ENCODE measurements at regions not wholly inside any gene's neighbourhood (a gene's known extent, or its start where the extent isn't known, plus 50 kb on each side); places are given as distances from the start of the nearest gene placed in this dataset.

DNA sequence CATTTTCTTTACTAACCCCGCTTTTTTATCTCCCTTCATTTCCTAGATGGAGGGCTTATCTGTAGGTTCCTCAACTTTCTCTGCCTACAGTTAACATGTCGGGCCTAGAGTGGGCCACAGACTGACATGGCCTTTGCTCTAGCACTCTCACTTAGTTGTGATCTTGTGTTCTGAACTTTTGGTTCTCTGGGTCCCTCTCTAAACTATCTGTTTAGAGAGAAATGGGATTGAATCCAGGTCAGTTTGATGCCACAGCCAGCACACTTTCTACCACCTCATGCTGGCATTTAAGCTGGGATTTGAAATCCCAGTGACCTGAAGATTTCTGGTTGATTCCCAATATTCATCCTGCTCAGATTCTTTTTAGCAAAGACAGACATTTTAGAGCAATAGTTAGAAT, 388.5 kb upstream of the PAPPA start:
- no peak overlapping the region for H3K9ac ChIP-seq (ENCODE audit: low read length)
- no peaks in the 10 kb centered on the region for H3K4me1 ChIP-seq (ENCODE audit: low read length)
- H2AFZ ChIP-seq (ENCODE audit: low read length): no peak overlapping the region
- H3K9me3 ChIP-seq (replicated peaks; ENCODE audit: insufficient read depth, low read length): no peaks in the 10 kb centered on the region
- H4K20me1 ChIP-seq (ENCODE audit: insufficient read depth, low read length): no peaks in the 10 kb centered on the region
- no peaks in the 10 kb centered on the region for H3K27me3 ChIP-seq (replicated peaks; ENCODE audit: insufficient read depth, low read length)
- H3K4me2 ChIP-seq (ENCODE audit: low read depth, low read length): no peak overlapping the region
- no peaks in the 10 kb centered on the region for H3K79me2 ChIP-seq (ENCODE audit: low read length)
- H3K9me2 ChIP-seq (replicated peaks; ENCODE audit: insufficient read depth, low read length): no peaks in the 10 kb centered on the region
- H3F3A ChIP-seq (ENCODE audit: insufficient read depth, low read length): no peaks in the 10 kb centered on the region
- H3K27ac ChIP-seq (ENCODE audit: low read length): no peak overlapping the region
- H3K4me3 ChIP-seq (ENCODE audit: low read length): no peak overlapping the region
- no peaks in the 10 kb centered on the region for H3K36me3 ChIP-seq (replicated peaks; ENCODE audit: insufficient read depth, low read length)
- no peak for TF ChIP-seq EZH2 (optimal IDR thresholded peaks at IDR 0.05; ENCODE audit: low read depth, low read length)
- no peak for TF ChIP-seq EZH2phosphoT487 (IDR thresholded peaks at IDR 0.05; ENCODE audit: low read length)
- TF ChIP-seq, protein P1, sequence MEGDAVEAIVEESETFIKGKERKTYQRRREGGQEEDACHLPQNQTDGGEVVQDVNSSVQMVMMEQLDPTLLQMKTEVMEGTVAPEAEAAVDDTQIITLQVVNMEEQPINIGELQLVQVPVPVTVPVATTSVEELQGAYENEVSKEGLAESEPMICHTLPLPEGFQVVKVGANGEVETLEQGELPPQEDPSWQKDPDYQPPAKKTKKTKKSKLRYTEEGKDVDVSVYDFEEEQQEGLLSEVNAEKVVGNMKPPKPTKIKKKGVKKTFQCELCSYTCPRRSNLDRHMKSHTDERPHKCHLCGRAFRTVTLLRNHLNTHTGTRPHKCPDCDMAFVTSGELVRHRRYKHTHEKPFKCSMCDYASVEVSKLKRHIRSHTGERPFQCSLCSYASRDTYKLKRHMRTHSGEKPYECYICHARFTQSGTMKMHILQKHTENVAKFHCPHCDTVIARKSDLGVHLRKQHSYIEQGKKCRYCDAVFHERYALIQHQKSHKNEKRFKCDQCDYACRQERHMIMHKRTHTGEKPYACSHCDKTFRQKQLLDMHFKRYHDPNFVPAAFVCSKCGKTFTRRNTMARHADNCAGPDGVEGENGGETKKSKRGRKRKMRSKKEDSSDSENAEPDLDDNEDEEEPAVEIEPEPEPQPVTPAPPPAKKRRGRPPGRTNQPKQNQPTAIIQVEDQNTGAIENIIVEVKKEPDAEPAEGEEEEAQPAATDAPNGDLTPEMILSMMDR (IDR thresholded peaks at IDR 0.05; ENCODE audit: low read length): no peak
- DNase-seq: no peak

DNA sequence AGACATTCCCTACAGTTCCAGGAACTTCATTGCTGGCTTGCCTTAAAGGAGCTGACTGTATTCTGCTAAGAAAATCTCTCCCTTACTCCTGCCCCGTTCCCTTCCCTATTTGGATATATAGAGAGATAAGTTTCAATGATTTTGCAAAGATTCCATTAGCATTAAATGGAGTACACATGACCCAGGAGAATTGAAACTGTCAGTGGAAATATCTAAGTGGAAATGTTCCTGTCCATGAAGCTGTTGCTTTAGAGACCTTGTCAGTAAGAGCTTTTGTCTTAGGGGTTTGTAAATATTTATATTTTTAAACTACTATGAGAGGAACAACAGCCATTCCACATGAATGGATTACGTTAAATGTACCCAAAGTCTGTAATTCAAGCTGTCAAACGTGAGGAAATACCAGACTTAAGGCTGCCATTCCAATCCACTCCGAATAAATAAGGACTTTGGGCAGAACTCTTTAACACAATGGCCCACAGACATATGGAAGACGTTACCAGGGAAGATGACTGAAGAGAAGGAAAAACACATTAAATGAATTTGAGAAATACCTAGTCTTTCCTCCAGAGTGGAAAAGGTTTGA, 387.1 kb upstream of the PAPPA start:
- Histone ChIP-seq H3K27me3 (replicated peaks; ENCODE audit: insufficient read depth, low read length) (no peaks in the 10 kb centered on the region), H2AFZ (ENCODE audit: low read length) (no peak overlapping the region), H4K20me1 (ENCODE audit: insufficient read depth, low read length) (no peaks in the 10 kb centered on the region), H3K36me3 (replicated peaks; ENCODE audit: insufficient read depth, low read length) (no peaks in the 10 kb centered on the region), H3K4me1 (ENCODE audit: low read length) (no peaks in the 10 kb centered on the region), H3K4me3 (ENCODE audit: low read length) (no peak overlapping the region), H3K79me2 (ENCODE audit: low read length) (no peaks in the 10 kb centered on the region), H3K9ac (ENCODE audit: low read length) (no peak overlapping the region), H3K27ac (ENCODE audit: low read length) (no peak overlapping the region), H3F3A (ENCODE audit: insufficient read depth, low read length) (no peaks in the 10 kb centered on the region), H3K4me2 (ENCODE audit: low read depth, low read length) (no peak overlapping the region), H3K9me3 (replicated peaks; ENCODE audit: insufficient read depth, low read length) (no peaks in the 10 kb centered on the region), H3K9me2 (replicated peaks; ENCODE audit: insufficient read depth, low read length) (no peaks in the 10 kb centered on the region)
- no peak for DNase-seq
- TF ChIP-seq, protein P1 (IDR thresholded peaks at IDR 0.05; ENCODE audit: low read length): no peak
- no peak for TF ChIP-seq EZH2 (optimal IDR thresholded peaks at IDR 0.05; ENCODE audit: low read depth, low read length)
- no peak for TF ChIP-seq EZH2phosphoT487 (IDR thresholded peaks at IDR 0.05; ENCODE audit: low read length)

DNA sequence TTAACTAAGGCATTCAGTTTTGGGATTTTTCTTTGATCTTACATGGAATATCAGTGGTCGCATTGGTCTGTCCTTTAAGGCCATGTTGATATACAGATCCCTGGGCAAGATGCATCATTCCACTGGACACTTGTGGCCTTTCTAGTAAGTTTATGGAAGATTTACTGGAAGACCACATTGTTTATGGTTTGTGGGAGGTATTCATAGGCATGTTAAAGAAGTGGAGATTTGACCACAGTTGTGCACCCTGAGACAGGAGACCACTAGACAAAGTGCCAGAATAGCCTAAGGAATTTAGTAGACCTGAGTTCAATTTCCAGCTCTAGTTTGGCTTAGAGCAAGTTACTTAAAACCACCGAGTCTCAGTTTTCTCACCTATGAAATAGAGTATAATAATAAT, 383.1 kb upstream of the PAPPA start:
- TF ChIP-seq EZH2 (optimal IDR thresholded peaks at IDR 0.05; ENCODE audit: low read depth, low read length) (no peak), EZH2phosphoT487 (IDR thresholded peaks at IDR 0.05; ENCODE audit: low read length) (no peak)
- TF ChIP-seq, protein P1 (IDR thresholded peaks at IDR 0.05; ENCODE audit: low read length): no peak
- H2AFZ ChIP-seq (ENCODE audit: low read length): no peak overlapping the region
- H3K9me3 ChIP-seq (replicated peaks; ENCODE audit: insufficient read depth, low read length): no peaks in the 10 kb centered on the region
- H3K79me2 ChIP-seq (ENCODE audit: low read length): no peaks in the 10 kb centered on the region
- no peaks in the 10 kb centered on the region for H3F3A ChIP-seq (ENCODE audit: insufficient read depth, low read length)
- H3K27me3 ChIP-seq (replicated peaks; ENCODE audit: insufficient read depth, low read length): no peaks in the 10 kb centered on the region
- no peak overlapping the region for H3K4me2 ChIP-seq (ENCODE audit: low read depth, low read length)
- no peaks in the 10 kb centered on the region for H4K20me1 ChIP-seq (ENCODE audit: insufficient read depth, low read length)
- H3K4me3 ChIP-seq (ENCODE audit: low read length): no peak overlapping the region
- DNase-seq: no peak
- H3K9ac ChIP-seq (ENCODE audit: low read length): no peak overlapping the region
- H3K36me3 ChIP-seq (replicated peaks; ENCODE audit: insufficient read depth, low read length): no peaks in the 10 kb centered on the region
- no peaks in the 10 kb centered on the region for H3K4me1 ChIP-seq (ENCODE audit: low read length)
- no peaks in the 10 kb centered on the region for H3K9me2 ChIP-seq (replicated peaks; ENCODE audit: insufficient read depth, low read length)
- H3K27ac ChIP-seq (ENCODE audit: low read length): no peak overlapping the region
